22Rv1 (cell line): ENCODE measurements at regions not wholly inside any gene's neighbourhood (a gene's known extent, or its start where the extent isn't known, plus 50 kb on each side); places are given as distances from the start of the nearest gene placed in this dataset.

ENCODE experiments used
- CTCF ChIP-seq: fragments of 450-650 bp; IDR thresholded peaks from 2 replicates; pipeline ENCODE4 v1.5.1; 2017; ENCODE audit warnings: mild to moderate bottlenecking
- ZFX ChIP-seq: fragments of 450-650 bp; IDR thresholded peaks from 2 replicates; pipeline ENCODE4 v1.6.1; 2017; ENCODE audit warnings: antibody characterized with exemption, borderline replicate concordance

GRCh38 chr19:28042516-28042915 is 1170.4 kb downstream of the UQCRFS1 start:
- TF ChIP-seq CTCF (no peak), ZFX (no peak)
